IPS-20b (cell line): ENCODE measurements at regions not wholly inside any gene's neighbourhood (a gene's known extent, or its start where the extent isn't known, plus 50 kb on each side); places are given as distances from the start of the nearest gene placed in this dataset.
A peak's percentile ranks its signal among the peaks of the same experiment; 100 is the strongest.

Source experiments
- H3K27ac ChIP-seq: one replicate; pipeline ENCODE4 v1.5.1; 2013; ENCODE audit warnings: low read length
- H3K27me3 ChIP-seq: 2 replicates; pipeline ENCODE4 v1.6.1; 2013; ENCODE audit warnings: mild to moderate bottlenecking, low read length, inconsistent platforms; ENCODE audit not compliant: insufficient read depth
- H3K36me3 ChIP-seq: 2 replicates; pipeline ENCODE4 v1.6.1; 2013; ENCODE audit warnings: low read depth, mild to moderate bottlenecking, inconsistent platforms, low read length, moderate library complexity; ENCODE audit not compliant: insufficient read depth
- H3K4me1 ChIP-seq: 2 replicates; pipeline ENCODE4 v1.6.1; 2013; ENCODE audit warnings: mild to moderate bottlenecking, control low read depth, inconsistent platforms, low read length, moderate library complexity; ENCODE audit not compliant: insufficient read depth
- H3K4me3 ChIP-seq: 2 replicates; pipeline ENCODE4 v1.5.1; 2013; ENCODE audit warnings: mild to moderate bottlenecking, low read length, inconsistent platforms
- H3K9ac ChIP-seq: 2 replicates; pipeline ENCODE4 v1.6.1; 2013; ENCODE audit warnings: low read depth, mild to moderate bottlenecking, inconsistent platforms, low read length, moderate library complexity
- H3K9me3 ChIP-seq: 2 replicates; pipeline ENCODE4 v1.6.1; 2013; ENCODE audit warnings: mild to moderate bottlenecking, low read depth, low read length, inconsistent platforms; ENCODE audit not compliant: insufficient read depth

DNA sequence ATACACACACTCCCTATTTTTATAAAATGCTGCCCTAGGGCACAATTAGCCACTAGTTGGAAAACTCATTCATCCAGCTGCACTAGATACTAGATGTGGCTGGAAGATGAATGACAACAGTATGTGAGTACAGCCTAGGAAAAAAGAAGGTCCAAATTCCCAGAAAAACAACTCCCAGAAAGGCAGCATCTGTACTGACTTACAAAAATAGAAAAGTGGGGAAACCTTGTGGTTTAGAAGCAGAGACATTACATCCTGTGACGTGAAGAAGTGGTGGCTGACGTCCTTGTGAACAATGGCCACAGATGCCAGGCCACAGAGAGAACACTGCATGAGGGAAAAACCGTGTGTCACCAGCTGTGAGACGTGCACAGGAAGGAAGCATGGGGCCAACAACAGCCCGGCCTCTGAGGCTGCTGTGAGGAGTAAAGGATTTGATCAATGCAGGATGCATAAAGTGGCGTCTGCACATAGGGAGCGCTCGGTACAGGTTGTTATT lies 81.2 kb downstream of the SPRY1 start:
- Histone ChIP-seq H3K9me3 (no peaks in the 10 kb centered on the region), H3K4me1 (peaks cover 12% of the 10 kb centered on the region), H3K27ac (no peak overlapping the region), H3K36me3 (no peaks in the 10 kb centered on the region), H3K4me3 (no peak overlapping the region), H3K27me3 (no peaks in the 10 kb centered on the region), H3K9ac (no peak overlapping the region)

DNA sequence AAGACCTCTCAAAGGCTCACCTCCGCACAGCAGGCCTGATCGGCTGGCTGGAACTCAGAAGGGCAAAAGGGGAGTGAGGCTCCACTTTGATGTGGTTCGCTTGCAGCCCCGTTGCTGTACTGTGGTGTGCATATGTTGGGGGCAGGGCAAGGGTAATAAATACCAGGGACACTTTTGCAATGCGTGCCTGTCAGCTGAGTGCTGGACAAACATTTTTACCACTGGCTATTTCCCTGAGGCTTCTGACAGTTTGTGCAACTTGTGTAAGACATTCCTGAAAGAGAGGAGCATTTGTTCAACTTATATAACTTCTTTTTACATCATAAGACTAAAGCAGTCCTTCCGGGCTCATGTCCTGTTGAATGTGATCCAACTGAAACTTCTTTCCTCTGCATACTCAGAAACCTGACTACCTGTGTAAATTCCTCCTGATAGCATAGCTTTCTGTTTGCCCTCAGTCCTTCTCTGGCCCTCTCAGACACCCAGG lies 82.3 kb downstream of the SPRY1 start:
- H3K9me3 ChIP-seq = no peaks in the 10 kb centered on the region

DNA sequence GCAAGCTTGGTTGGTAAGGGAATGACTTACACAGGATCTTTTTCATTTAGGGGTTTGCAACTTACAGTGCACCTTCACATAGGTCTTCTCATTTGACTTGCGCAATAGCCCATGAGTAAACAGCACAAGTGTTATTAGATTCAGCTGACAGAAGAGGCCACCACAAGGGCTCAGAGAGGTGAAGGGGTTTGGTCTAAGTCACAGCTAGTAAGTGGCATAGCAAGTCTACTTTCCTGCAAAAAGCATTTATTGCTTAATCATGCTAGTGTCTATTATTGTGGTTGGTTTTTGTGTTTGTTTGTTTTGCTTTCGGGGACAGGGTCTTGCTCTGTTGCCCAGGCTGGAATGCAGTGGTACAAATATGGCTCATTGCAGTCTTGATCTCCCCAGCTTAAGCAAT lies 83.3 kb downstream of the SPRY1 start:
- Histone ChIP-seq H3K36me3 (no peaks in the 10 kb centered on the region), H3K4me3 (no peak overlapping the region)

More for the DNA sequence above, 82.3 kb downstream of the SPRY1 start:
- no peaks in the 10 kb centered on the region for H3K27me3 ChIP-seq
- H3K4me1 ChIP-seq = peaks cover 12% of the 10 kb centered on the region
- no peak overlapping the region for H3K27ac ChIP-seq
- no peak overlapping the region for H3K4me3 ChIP-seq
- H3K9ac ChIP-seq = no peak overlapping the region
- H3K36me3 ChIP-seq = no peaks in the 10 kb centered on the region

DNA sequence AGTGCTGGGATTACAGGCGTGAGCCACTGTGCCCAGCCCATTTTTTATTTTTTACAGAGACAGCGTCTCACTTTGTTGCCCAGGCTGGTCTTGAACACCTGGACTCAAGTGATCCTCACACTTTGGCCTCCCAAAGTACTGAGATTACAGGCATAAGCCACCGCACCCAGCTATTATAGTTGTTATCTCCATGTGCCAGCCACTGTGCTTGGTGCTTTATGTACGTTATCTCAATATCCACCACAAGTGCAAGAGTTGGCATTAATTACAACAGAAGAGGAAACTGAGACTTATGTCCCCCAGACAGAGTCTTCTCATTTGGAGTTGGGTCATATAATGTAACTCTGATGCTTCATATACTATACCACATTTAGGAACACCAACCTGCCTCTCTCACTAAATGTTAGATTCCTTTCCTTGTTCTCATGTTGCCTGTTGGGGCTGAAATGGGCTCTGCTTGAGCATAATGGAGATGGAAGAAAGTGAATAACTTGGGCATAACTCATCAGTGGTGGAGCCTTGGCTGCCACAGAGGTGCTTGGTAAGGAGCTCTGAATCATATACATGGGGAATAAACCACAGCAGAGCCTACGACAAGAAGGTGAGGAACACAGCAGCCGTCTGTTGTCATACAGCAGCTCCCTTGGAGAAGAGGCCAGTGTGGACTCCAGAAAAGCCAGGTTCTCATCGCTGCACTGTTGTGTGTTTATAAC lies 84.3 kb downstream of the SPRY1 start:
- Histone ChIP-seq H3K27me3 (no peaks in the 10 kb centered on the region), H3K4me1 (peaks cover 12% of the 10 kb centered on the region), H3K36me3 (no peaks in the 10 kb centered on the region), H3K4me3 (no peak overlapping the region), H3K27ac (no peak overlapping the region), H3K9me3 (no peaks in the 10 kb centered on the region), H3K9ac (no peak overlapping the region)

More for the DNA sequence above, 83.3 kb downstream of the SPRY1 start:
- Histone ChIP-seq H3K9ac (no peak overlapping the region), H3K4me1 (peaks cover 12% of the 10 kb centered on the region), H3K27me3 (no peaks in the 10 kb centered on the region), H3K9me3 (no peaks in the 10 kb centered on the region), H3K27ac (no peak overlapping the region)

DNA sequence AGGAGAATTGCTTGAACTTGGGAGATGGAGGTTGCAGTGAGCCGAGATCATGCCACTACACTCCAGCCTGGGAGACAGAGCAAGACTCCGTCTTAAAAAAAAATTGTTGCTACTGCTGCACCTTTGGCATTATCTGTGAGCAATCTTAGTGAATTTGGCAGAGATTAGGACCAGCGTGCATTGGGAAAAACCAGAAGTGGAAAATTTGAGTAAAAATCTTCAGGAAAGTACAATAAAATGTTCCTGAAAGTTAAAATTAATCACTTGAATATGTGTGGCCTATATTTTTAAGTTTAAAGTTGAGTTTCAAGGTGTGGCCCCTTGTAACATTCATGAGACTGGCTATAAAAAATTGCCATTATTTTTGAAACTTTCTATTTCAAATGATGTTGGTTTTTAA lies 85.1 kb downstream of the SPRY1 start:
- Histone ChIP-seq H3K4me1 (peaks cover 12% of the 10 kb centered on the region), H3K9me3 (no peaks in the 10 kb centered on the region), H3K27ac (no peak overlapping the region), H3K9ac (no peak overlapping the region), H3K4me3 (no peak overlapping the region), H3K36me3 (no peaks in the 10 kb centered on the region), H3K27me3 (no peaks in the 10 kb centered on the region)

DNA sequence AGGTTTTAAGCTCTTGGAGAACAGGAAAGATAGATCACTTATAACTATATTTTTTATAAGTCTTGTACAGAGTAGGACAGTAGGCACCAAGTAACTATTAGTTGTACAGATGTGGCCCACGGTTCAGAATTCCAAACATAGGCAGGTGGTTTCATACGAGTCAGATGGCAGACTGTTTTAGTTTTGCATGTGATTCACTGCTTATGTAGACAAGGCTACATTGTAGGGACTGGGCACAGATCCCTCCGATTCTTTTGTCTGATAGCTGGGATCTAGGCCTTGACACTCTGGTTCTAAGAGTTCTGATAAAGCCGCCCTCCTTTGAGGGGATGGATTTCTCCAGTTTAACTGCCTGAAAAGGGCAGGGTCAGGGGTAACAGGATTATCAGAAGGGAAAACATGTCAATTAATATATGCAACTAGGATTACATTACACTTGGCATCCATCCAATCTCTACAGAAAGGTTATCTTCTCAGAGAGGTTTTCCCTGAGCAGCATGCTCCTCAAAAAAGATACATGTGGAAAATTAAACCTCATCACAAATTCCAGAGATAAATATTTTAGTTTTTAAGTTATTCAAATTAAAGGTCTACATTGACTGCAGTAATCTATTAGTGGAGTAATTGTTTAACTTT lies 87.8 kb downstream of the SPRY1 start:
- Histone ChIP-seq H3K4me3 (no peak overlapping the region), H3K36me3 (no peaks in the 10 kb centered on the region), H3K27me3 (no peaks in the 10 kb centered on the region), H3K27ac (no peak overlapping the region), H3K9me3 (no peaks in the 10 kb centered on the region), H3K9ac (no peak overlapping the region), H3K4me1 (peaks cover 1% of the 10 kb centered on the region)

DNA sequence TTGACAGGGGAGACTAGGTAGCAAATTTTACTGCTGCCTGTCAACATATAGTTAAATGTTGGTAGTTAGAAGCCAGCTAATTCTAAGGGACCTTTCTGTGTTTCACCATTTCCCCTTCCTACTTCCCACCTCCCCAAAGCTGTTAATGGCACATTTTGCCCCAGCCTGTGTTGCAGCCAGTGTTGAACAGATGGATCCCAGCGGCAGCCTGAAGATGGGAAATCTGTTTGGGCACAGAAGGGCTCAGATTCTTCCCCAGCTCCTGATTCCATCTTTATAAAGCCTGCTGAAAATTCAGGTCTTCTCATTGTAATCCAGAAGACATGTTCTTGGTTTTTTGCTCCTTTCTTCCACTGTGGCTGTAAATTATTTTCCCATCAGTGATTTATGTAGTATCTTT lies 89.0 kb downstream of the SPRY1 start:
- no peak overlapping the region for H3K9ac ChIP-seq

DNA sequence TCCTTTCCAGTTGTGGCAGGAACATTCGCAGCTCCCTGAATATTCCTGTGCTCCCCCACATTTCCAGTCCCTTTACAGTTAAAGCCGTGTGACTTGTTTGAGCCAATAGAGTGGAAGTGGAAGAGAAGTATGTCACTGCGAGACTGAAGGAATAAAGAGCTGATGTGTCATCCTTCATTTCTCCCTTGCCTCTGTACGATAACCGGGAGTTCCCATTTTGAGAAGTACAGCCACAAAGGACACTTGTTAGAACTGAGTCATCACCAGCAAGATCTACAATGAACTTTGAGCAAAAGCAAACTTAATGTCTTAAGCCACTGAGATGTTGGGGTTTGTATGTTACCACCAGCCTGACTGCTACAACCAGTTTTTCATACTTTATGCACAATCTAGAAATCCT lies 92.3 kb downstream of the SPRY1 start:
- H3K4me3 ChIP-seq = no peak overlapping the region
- H3K9ac ChIP-seq = no peak overlapping the region
- H3K27me3 ChIP-seq = no peaks in the 10 kb centered on the region
- no peaks in the 10 kb centered on the region for H3K4me1 ChIP-seq
- H3K9me3 ChIP-seq = no peaks in the 10 kb centered on the region
- no peak overlapping the region for H3K27ac ChIP-seq
- H3K36me3 ChIP-seq = no peaks in the 10 kb centered on the region

More for the DNA sequence above, 89.0 kb downstream of the SPRY1 start:
- no peak overlapping the region for H3K4me3 ChIP-seq
- no peaks in the 10 kb centered on the region for H3K27me3 ChIP-seq
- no peaks in the 10 kb centered on the region for H3K36me3 ChIP-seq
- no peaks in the 10 kb centered on the region for H3K4me1 ChIP-seq
- no peaks in the 10 kb centered on the region for H3K9me3 ChIP-seq
- H3K27ac ChIP-seq = no peak overlapping the region

DNA sequence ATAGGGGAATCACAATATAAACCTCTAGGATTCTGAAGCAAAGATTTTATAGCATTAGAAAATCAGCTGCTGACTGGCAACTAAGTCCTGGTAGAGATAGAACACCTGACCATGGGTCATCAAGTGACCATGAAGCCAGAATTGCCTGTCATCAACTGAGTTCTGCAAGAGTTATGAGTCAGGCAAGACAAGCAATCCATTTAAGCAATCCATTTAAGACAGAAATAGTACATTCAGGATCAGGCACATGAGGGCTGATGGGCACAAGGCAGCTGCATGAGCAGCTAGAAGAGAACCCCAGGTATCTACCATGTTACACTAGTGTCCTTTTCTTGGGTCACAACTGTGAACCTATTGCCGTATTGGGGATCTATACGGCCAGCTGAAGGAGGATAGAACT lies 98.9 kb downstream of the SPRY1 start:
- Histone ChIP-seq H3K4me1 (no peaks in the 10 kb centered on the region), H3K36me3 (no peaks in the 10 kb centered on the region), H3K27ac (no peak overlapping the region), H3K9me3 (peaks cover 16% of the 10 kb centered on the region; the same call in 1 of the 2 replicates), H3K27me3 (no peaks in the 10 kb centered on the region), H3K4me3 (no peak overlapping the region), H3K9ac (no peak overlapping the region)

DNA sequence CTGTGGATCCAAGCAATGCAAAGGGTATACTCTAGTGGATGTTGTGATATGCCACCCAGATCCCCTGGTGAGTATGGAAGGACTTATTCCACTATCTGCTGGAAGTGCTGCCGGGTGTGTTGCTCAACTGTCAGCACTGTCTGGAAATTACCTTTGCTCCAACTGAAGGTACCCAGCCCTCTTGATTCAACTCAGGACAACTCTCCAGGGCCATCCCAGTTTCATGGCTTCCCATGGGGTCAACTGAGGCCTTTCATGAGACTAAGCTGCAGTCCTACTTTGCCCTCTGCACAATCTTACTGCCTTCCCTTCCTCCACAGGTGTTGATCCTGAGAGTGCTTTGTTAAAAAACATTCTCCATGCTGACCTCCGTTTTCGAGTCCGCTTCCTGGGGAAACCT lies 99.8 kb downstream of the SPRY1 start:
- peaks cover 21% of the 10 kb centered on the region; the same call in 1 of the 2 replicates for H3K9me3 ChIP-seq
- H3K9ac ChIP-seq = no peak overlapping the region
- no peaks in the 10 kb centered on the region for H3K27me3 ChIP-seq
- no peak overlapping the region for H3K27ac ChIP-seq
- no peaks in the 10 kb centered on the region for H3K36me3 ChIP-seq
- H3K4me3 ChIP-seq = no peak overlapping the region
- H3K4me1 ChIP-seq = no peaks in the 10 kb centered on the region; the same call in 1 of the 2 replicates

DNA sequence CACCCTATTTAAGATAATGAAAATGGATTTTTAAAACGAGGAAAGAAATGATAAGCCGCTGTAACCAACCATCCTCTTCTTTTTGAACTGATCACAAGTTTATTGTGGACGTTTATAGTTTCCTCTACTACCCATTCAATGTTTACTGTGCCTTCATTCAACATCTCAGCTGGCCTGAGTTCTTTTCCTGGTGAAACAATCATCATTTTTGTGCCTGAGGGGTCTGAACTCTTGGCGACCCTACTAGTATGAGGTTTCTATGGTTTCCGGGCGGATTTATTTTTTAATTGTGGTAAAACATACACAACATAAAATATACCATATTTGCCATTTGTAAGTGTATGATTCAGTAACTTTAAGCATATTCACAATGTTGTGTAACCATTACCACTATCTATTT lies 100.7 kb downstream of the SPRY1 start:
- Histone ChIP-seq H3K4me3 (no peak overlapping the region), H3K9ac (no peak overlapping the region), H3K27ac (no peak overlapping the region), H3K4me1 (peaks cover 8% of the 10 kb centered on the region; the same call in 1 of the 2 replicates), H3K9me3 (peaks cover 21% of the 10 kb centered on the region; the same call in 1 of the 2 replicates), H3K36me3 (no peaks in the 10 kb centered on the region), H3K27me3 (no peaks in the 10 kb centered on the region)

DNA sequence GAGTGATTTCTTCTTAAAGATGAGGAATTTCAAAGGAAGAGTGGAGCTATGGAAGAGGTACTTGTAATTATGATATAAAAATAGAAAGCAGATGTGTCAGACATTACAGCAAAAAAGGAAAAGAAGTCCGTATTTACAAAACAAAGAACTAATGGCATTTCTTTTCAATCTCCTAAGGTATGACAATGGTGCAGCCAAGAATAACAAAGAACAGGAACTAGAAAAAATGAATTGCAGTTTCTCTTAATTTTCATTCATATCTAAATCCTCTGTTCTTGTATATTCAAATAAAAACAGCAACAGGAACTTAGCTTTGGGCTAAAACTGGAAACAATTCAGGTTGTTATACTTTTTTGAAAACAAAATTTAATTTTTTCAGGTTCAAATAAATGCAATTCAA lies 105.1 kb downstream of the SPRY1 start:
- Histone ChIP-seq H3K9me3 (peaks cover 28% of the 10 kb centered on the region), H3K4me1 (peaks cover 24% of the 10 kb centered on the region; the same call in 1 of the 2 replicates), H3K4me3 (no peak overlapping the region), H3K36me3 (no peaks in the 10 kb centered on the region), H3K27ac (peak overlapping the region; percentile 19), H3K9ac (no peak overlapping the region), H3K27me3 (peaks cover 6% of the 10 kb centered on the region; the same call in 1 of the 2 replicates)
